ENCODE measurements at regions not wholly inside any gene's neighbourhood (a gene's known extent, or its start where the extent isn't known, plus 50 kb on each side); places are given as distances from the start of the nearest gene placed in this dataset.

GRCh38 chr5:17723876-17724275, 89.6 kb downstream of the TAF11L14 start:
- no TSS peak for BruUV-seq (replicated peaks)
- in situ Hi-C loops (cut with HindIII; ENCODE audit: low pct_unique_long_range_greater_than_20kb, low sequenced_read_pairs) = no loop called here
- ChIA-PET CTCF (no interaction called here), POLR2A (no interaction called here)
- no peak for ATAC-seq
- Histone ChIP-seq H3K4me1 (ENCODE audit: control insufficient read depth, insufficient read depth, low read length) (no peaks in the 10 kb centered on the region), H3K36me3 (ENCODE audit: control insufficient read depth, insufficient read depth, low read length) (no peaks in the 10 kb centered on the region), H3K9me3 (ENCODE audit: control insufficient read depth, insufficient read depth, low read depth, low read length) (no peaks in the 10 kb centered on the region), H3K4me3 (ENCODE audit: low read depth in 2 of 2, low read length in 2 of 2) (no peak overlapping the region), H3K27me3 (ENCODE audit: control insufficient read depth, insufficient read depth, low read length) (no peaks in the 10 kb centered on the region), H3K27ac (ENCODE audit: low read length) (no peak overlapping the region)
- intact Hi-C loops (cut with micrococcal nuclease; ENCODE audit: unreplicated experiment) = no loop called here
- DNase-seq (ENCODE audit: low read depth, low spot score) = no peak
- TF ChIP-seq, protein P1, sequence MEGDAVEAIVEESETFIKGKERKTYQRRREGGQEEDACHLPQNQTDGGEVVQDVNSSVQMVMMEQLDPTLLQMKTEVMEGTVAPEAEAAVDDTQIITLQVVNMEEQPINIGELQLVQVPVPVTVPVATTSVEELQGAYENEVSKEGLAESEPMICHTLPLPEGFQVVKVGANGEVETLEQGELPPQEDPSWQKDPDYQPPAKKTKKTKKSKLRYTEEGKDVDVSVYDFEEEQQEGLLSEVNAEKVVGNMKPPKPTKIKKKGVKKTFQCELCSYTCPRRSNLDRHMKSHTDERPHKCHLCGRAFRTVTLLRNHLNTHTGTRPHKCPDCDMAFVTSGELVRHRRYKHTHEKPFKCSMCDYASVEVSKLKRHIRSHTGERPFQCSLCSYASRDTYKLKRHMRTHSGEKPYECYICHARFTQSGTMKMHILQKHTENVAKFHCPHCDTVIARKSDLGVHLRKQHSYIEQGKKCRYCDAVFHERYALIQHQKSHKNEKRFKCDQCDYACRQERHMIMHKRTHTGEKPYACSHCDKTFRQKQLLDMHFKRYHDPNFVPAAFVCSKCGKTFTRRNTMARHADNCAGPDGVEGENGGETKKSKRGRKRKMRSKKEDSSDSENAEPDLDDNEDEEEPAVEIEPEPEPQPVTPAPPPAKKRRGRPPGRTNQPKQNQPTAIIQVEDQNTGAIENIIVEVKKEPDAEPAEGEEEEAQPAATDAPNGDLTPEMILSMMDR (IDR thresholded peaks at IDR 0.05) = no peak

DNA sequence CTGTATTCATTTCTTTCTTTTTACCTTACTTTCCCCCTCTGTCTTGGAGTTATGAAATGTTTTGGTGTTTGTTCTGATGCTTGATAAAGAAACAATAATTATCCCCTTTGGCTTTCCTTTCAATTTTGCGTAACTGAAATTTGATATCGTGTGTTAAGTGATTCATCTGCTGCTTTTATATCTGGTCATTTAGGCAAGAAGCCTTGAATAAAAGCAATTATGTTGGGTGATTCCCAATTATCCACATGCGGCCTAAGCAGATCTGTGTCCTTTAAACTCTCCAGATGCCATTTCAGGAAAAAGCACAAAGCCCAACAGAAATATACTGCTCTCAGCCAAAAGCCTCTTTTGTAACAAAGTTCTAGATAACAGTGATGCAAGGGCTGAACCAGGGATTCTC, 92.8 kb downstream of the TAF11L14 start:
- BruUV-seq (replicated peaks) = no TSS peak

More for the DNA sequence above, 92.8 kb downstream of the TAF11L14 start:
- Histone ChIP-seq H3K9me3 (ENCODE audit: control insufficient read depth, insufficient read depth, low read depth, low read length) (no peaks in the 10 kb centered on the region), H3K4me3 (ENCODE audit: low read depth in 2 of 2, low read length in 2 of 2) (no peak overlapping the region), H3K27ac (ENCODE audit: low read length) (no peak overlapping the region), H3K27me3 (ENCODE audit: control insufficient read depth, insufficient read depth, low read length) (no peaks in the 10 kb centered on the region), H3K4me1 (ENCODE audit: control insufficient read depth, insufficient read depth, low read length) (no peaks in the 10 kb centered on the region), H3K36me3 (ENCODE audit: control insufficient read depth, insufficient read depth, low read length) (no peaks in the 10 kb centered on the region)
- DNase-seq (ENCODE audit: low read depth, low spot score) (no peak), ATAC-seq (no peak)
- CTCF ChIA-PET = no interaction called here
- TF ChIP-seq, protein P1 (IDR thresholded peaks at IDR 0.05) = no peak
- no peak for TF ChIP-seq SIN3A (IDR thresholded peaks at IDR 0.05; ENCODE audit: borderline replicate concordance, insufficient read depth, low read depth, low read length)
- TF ChIP-seq REST (IDR thresholded peaks at IDR 0.05; ENCODE audit: insufficient read depth in 1 of 2, low read depth in 2 of 2, low read length in 1 of 2) = no peak
- no peak for TF ChIP-seq TCF7L2 (IDR thresholded peaks at IDR 0.05; ENCODE audit: low read depth, low read length)
- no peak for TF ChIP-seq POLR2AphosphoS5 (IDR thresholded peaks at IDR 0.05; ENCODE audit: low read depth, low read length)
- POLR2A ChIA-PET = no interaction called here
- intact Hi-C loops (cut with micrococcal nuclease; ENCODE audit: unreplicated experiment) (no loop called here), in situ Hi-C loops (cut with HindIII; ENCODE audit: low pct_unique_long_range_greater_than_20kb, low sequenced_read_pairs) (no loop called here)
